Body of pancreas (tissue), 4 donors: ENCODE measurements at regions not wholly inside any gene's neighbourhood (a gene's known extent, or its start where the extent isn't known, plus 50 kb on each side); places are given as distances from the start of the nearest gene placed in this dataset.

Experiments used
- POLR2A ChIP-seq, 3 donors: fragments of 450-650 bp; IDR thresholded peaks; one replicate each; pipeline ENCODE4 v1.6.1; 2016; ENCODE audit warnings: antibody characterized with exemption in 3 of 3, mild to moderate bottlenecking in 2 of 3
- TF ChIP-seq, protein P1 (sequence below), 7 experiments: fragments of 450-650 bp in 4 of 7; fragments of 200-600 bp in 3 of 7; sonication (generic) in 3 of 7; IDR thresholded peaks; one replicate each; pipeline ENCODE4 v1.5.1; 2016 to 2019; ENCODE audit warnings: antibody characterized with exemption in 7 of 7

DNA sequence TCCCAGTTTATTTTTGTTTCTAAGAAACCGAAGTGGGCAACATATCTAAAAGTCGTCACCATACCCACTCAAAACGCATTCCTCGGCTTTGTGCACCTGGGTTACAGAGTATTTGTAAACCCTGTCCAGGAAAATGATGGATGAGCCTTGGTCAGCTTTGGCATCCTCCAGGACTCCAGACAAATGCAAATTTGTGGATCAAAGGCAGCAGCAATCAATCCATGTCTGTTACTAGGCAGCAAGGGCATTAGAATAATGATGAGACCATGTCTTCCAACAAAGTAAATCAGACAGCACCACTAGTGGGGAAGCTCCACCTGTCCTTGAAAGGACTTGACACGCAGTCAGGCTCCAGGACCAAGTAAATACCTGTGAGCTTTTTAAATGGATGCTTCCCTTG is 672.6 kb upstream of the GYPC start:
- TF ChIP-seq, protein P1, sequence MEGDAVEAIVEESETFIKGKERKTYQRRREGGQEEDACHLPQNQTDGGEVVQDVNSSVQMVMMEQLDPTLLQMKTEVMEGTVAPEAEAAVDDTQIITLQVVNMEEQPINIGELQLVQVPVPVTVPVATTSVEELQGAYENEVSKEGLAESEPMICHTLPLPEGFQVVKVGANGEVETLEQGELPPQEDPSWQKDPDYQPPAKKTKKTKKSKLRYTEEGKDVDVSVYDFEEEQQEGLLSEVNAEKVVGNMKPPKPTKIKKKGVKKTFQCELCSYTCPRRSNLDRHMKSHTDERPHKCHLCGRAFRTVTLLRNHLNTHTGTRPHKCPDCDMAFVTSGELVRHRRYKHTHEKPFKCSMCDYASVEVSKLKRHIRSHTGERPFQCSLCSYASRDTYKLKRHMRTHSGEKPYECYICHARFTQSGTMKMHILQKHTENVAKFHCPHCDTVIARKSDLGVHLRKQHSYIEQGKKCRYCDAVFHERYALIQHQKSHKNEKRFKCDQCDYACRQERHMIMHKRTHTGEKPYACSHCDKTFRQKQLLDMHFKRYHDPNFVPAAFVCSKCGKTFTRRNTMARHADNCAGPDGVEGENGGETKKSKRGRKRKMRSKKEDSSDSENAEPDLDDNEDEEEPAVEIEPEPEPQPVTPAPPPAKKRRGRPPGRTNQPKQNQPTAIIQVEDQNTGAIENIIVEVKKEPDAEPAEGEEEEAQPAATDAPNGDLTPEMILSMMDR (IDR thresholded peaks at IDR 0.05): no peak
- no peak for TF ChIP-seq POLR2A (IDR thresholded peaks at IDR 0.05)
